Mesothelial cell of epicardium (in vitro differentiated cells): ENCODE measurements at regions not wholly inside any gene's neighbourhood (a gene's known extent, or its start where the extent isn't known, plus 50 kb on each side); places are given as distances from the start of the nearest gene placed in this dataset.

Source experiments
- DNase-seq, 2 experiments: peaks; one replicate each; pipeline ENCODE4 v3.0.0; 2021; ENCODE audit warnings: low spot score in 2 of 2; ENCODE audit not compliant: unreplicated experiment in 2 of 2
- H3K27ac Mint-ChIP-seq: 2 replicates; pipeline ENCODE4 v1.8.0; 2021; ENCODE audit warnings: mixed read lengths
- H3K27me3 Mint-ChIP-seq: 2 replicates; pipeline ENCODE4 v1.8.0; 2021; ENCODE audit warnings: low read depth, mixed read lengths
- H3K36me3 Mint-ChIP-seq: 2 replicates; pipeline ENCODE4 v1.8.0; 2021; ENCODE audit warnings: mixed read lengths
- H3K4me1 Mint-ChIP-seq: 2 replicates; pipeline ENCODE4 v1.8.0; 2021; ENCODE audit warnings: mixed read lengths
- H3K4me3 Mint-ChIP-seq: 2 replicates; pipeline ENCODE4 v1.8.0; 2021; ENCODE audit warnings: mild to moderate bottlenecking, moderate library complexity, mixed read lengths
- H3K9me3 Mint-ChIP-seq: 2 replicates; pipeline ENCODE4 v1.8.0; 2021; ENCODE audit warnings: mixed read lengths
- CTCF ChIP-seq: fragments of 200-600 bp; sonication (generic); IDR thresholded peaks from one replicate; pipeline ENCODE4 v1.5.0; 2021; ENCODE audit warnings: antibody characterized with exemption; ENCODE audit not compliant: unreplicated experiment

GRCh38 chr4:185899833-185900232 lies 87.8 kb upstream of the SORBS2 start:
- peaks cover 8% of the 10 kb centered on the region for H3K4me1 Mint-ChIP-seq
- H3K27me3 Mint-ChIP-seq: peaks cover 14% of the 10 kb centered on the region
- DNase-seq: no peak
- H3K4me3 Mint-ChIP-seq: no peak overlapping the region
- H3K27ac Mint-ChIP-seq: no peak overlapping the region
- H3K36me3 Mint-ChIP-seq: no peaks in the 10 kb centered on the region
- no peaks in the 10 kb centered on the region for H3K9me3 Mint-ChIP-seq
- TF ChIP-seq CTCF: no peak

- H3K27ac Mint-ChIP-seq: no peak overlapping the region
- H3K27me3 Mint-ChIP-seq: peaks cover 13% of the 10 kb centered on the region
- TF ChIP-seq CTCF: no peak
- H3K4me1 Mint-ChIP-seq: no peaks in the 10 kb centered on the region
- DNase-seq: no peak
- no peaks in the 10 kb centered on the region for H3K9me3 Mint-ChIP-seq
- H3K36me3 Mint-ChIP-seq: no peaks in the 10 kb centered on the region
- no peak overlapping the region for H3K4me3 Mint-ChIP-seq
Observed at GRCh38 chr4:185902654-185903053, 90.7 kb upstream of the SORBS2 start.

- H3K27ac Mint-ChIP-seq: no peak overlapping the region
- no peak for DNase-seq
- H3K36me3 Mint-ChIP-seq: no peaks in the 10 kb centered on the region
- H3K4me3 Mint-ChIP-seq: no peak overlapping the region
- no peak for TF ChIP-seq CTCF
- no peaks in the 10 kb centered on the region for H3K4me1 Mint-ChIP-seq
- H3K27me3 Mint-ChIP-seq: peaks cover 15% of the 10 kb centered on the region
- no peaks in the 10 kb centered on the region for H3K9me3 Mint-ChIP-seq
Observed at GRCh38 chr4:185903205-185903604, 91.2 kb upstream of the SORBS2 start.

GRCh38 chr4:185904381-185904780 lies 92.4 kb upstream of the SORBS2 start:
- Mint-ChIP-seq H3K27ac (no peak overlapping the region), H3K27me3 (peaks cover 8% of the 10 kb centered on the region), H3K4me3 (no peak overlapping the region), H3K4me1 (no peaks in the 10 kb centered on the region), H3K9me3 (no peaks in the 10 kb centered on the region), H3K36me3 (no peaks in the 10 kb centered on the region)
- TF ChIP-seq CTCF: no peak
- no peak for DNase-seq

GRCh38 chr4:185909972-185910371 lies 98.0 kb upstream of the SORBS2 start:
- Mint-ChIP-seq H3K27ac (no peak overlapping the region), H3K27me3 (peaks cover 34% of the 10 kb centered on the region), H3K4me1 (peaks cover 13% of the 10 kb centered on the region), H3K36me3 (no peaks in the 10 kb centered on the region), H3K4me3 (no peak overlapping the region), H3K9me3 (no peaks in the 10 kb centered on the region)
- no peak for DNase-seq
- TF ChIP-seq CTCF: no peak

GRCh38 chr4:185911556-185912064 lies 99.6 kb upstream of the SORBS2 start:
- no peaks in the 10 kb centered on the region for H3K9me3 Mint-ChIP-seq
- TF ChIP-seq CTCF: no peak
- peaks cover 46% of the 10 kb centered on the region for H3K27me3 Mint-ChIP-seq
- peaks cover 20% of the 10 kb centered on the region for H3K4me1 Mint-ChIP-seq
- H3K4me3 Mint-ChIP-seq: no peak overlapping the region
- H3K36me3 Mint-ChIP-seq: no peaks in the 10 kb centered on the region
- H3K27ac Mint-ChIP-seq: no peak overlapping the region
- no peak for DNase-seq
